Naive thymus-derived CD4-positive, alpha-beta T cell (primary cell): ENCODE measurements at regions not wholly inside any gene's neighbourhood (a gene's known extent, or its start where the extent isn't known, plus 50 kb on each side); places are given as distances from the start of the nearest gene placed in this dataset.

Experiments
- ATAC-seq: fragments of 150-1000 bp; cut with Tn5 transposase; 2 replicates; pipeline ENCODE4 v1.10.0; 2021; ENCODE audit warnings: mild to moderate bottlenecking, moderate library complexity
- CTCF ChIA-PET: fragments of 350-600 bp; sonication (Branson Sonifier 250); formaldehyde crosslinking; loops from one replicate; lab custom pipeline; 2021; ENCODE audit warnings: antibody characterized with exemption; lab: Charles Lee
- POLR2A ChIA-PET: fragments of 350-600 bp; sonication (Branson Sonifier 250); formaldehyde crosslinking; loops from one replicate; lab custom pipeline; 2021; ENCODE audit warnings: antibody characterized with exemption, inconsistent platforms; lab: Charles Lee
- DNase-seq, 9 donors: peaks; one replicate each; pipeline versions ENCODE4 v3.0.0 to v3.0.0-alpha.2; 2020 to 2022; ENCODE audit warnings: mixed read lengths in 1 of 9
- H3K27ac ChIP-seq: one replicate; pipeline ENCODE4 v1.7.0; 2013; ENCODE audit warnings: mild to moderate bottlenecking, low read depth, low read length, moderate library complexity
- H3K27me3 ChIP-seq, 2 donors: one replicate each; pipeline ENCODE4 v1.7.0; 2013; ENCODE audit warnings: low read length in 2 of 2, mild to moderate bottlenecking in 2 of 2, moderate library complexity in 2 of 2; ENCODE audit not compliant: control insufficient read depth in 2 of 2, insufficient read depth in 2 of 2
- H3K36me3 ChIP-seq, 3 experiments: 1 replicate in 2 of 3; 2 replicates in 1 of 3; pipeline ENCODE4 v1.7.0; 2013; ENCODE audit warnings: low read length in 3 of 3, mild to moderate bottlenecking in 3 of 3, moderate library complexity in 1 of 3; ENCODE audit not compliant: insufficient read depth in 3 of 3, control insufficient read depth in 2 of 3
- H3K4me1 ChIP-seq, 2 donors: one replicate each; pipeline ENCODE4 v1.7.0; 2013; ENCODE audit warnings: low read length in 2 of 2, mild to moderate bottlenecking in 2 of 2, moderate library complexity in 1 of 2; ENCODE audit not compliant: control insufficient read depth in 2 of 2, insufficient read depth in 2 of 2
- H3K4me3 ChIP-seq: 2 replicates; pipeline ENCODE4 v1.7.0; 2013; ENCODE audit warnings: mild to moderate bottlenecking, low read length
- H3K9me3 ChIP-seq, 3 experiments: 1 replicate in 2 of 3; 2 replicates in 1 of 3; pipeline ENCODE4 v1.7.0; 2013; ENCODE audit warnings: low read length in 3 of 3; ENCODE audit not compliant: control insufficient read depth in 2 of 3
- H3K27ac Mint-ChIP-seq, 9 donors: one replicate each; pipeline ENCODE4 v1.8.0; 2020 to 2022; ENCODE audit warnings: mixed read lengths in 9 of 9, mild to moderate bottlenecking in 8 of 9, moderate library complexity in 5 of 9, inconsistent platforms in 2 of 9
- H3K27me3 Mint-ChIP-seq, 5 donors: one replicate each; pipeline ENCODE4 v1.8.0; 2021 to 2022; ENCODE audit warnings: mixed read lengths in 5 of 5, mild to moderate bottlenecking in 1 of 5
- H3K36me3 Mint-ChIP-seq, 5 donors: one replicate each; pipeline ENCODE4 v1.8.0; 2020 to 2022; ENCODE audit warnings: mixed read lengths in 5 of 5, mild to moderate bottlenecking in 3 of 5, inconsistent platforms in 1 of 5
- H3K4me1 Mint-ChIP-seq, 7 donors: one replicate each; pipeline ENCODE4 v1.8.0; 2020 to 2022; ENCODE audit warnings: mixed read lengths in 7 of 7, mild to moderate bottlenecking in 3 of 7, inconsistent platforms in 1 of 7
- H3K4me3 Mint-ChIP-seq, 10 donors: one replicate each; pipeline ENCODE4 v1.8.0; 2020 to 2022; ENCODE audit warnings: mild to moderate bottlenecking in 10 of 10, mixed read lengths in 10 of 10, moderate library complexity in 6 of 10, inconsistent platforms in 2 of 10
- H3K9me3 Mint-ChIP-seq, 11 donors: one replicate each; pipeline ENCODE4 v1.8.0; 2020 to 2022; ENCODE audit warnings: mixed read lengths in 11 of 11, mild to moderate bottlenecking in 4 of 11, inconsistent platforms in 1 of 11, moderate library complexity in 1 of 11
- intact Hi-C, 2 donors: fragments of 100-400 bp; cut with micrococcal nuclease; formaldehyde crosslinking; loops; one replicate each; pipeline ENCODE4 v1.15.1; 2023

DNA sequence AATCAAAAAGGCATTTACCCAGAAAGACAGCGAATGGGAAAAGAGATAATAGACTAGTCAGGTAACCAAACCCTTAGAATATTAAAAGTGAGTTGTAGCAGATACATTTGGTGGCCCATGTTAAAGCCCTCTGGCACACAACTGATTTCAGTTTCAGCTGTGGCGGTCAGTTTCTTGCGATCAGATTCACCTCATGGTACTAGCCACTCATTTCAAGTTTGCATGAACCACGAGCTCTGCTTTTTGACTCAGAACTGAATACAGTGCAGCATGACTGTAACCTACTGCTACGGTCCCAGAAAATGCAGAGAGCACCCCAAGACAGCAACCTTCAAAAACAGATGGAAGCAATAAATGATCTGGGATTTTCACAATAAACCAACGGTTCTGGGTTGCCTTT is 919.1 kb upstream of the PCDH10 start:
- Histone ChIP-seq H3K4me3 (no peak overlapping the region), H3K36me3 (no peaks in the 10 kb centered on the region), H3K4me1 (no peaks in the 10 kb centered on the region), H3K9me3 (no peaks in the 10 kb centered on the region), H3K27me3 (no peaks in the 10 kb centered on the region), H3K27ac (no peak overlapping the region)
- no peaks in the 10 kb centered on the region for H3K27me3 Mint-ChIP-seq
- H3K4me1 Mint-ChIP-seq, result no peaks in the 10 kb centered on the region
- no peak for DNase-seq
- peaks cover 0 to 24% (median 1%) of the 10 kb centered on the region in 11 donors for H3K9me3 Mint-ChIP-seq
- POLR2A ChIA-PET, result no interaction called here
- no peak for ATAC-seq
- no peak overlapping the region for H3K4me3 Mint-ChIP-seq
- no peaks in the 10 kb centered on the region for H3K36me3 Mint-ChIP-seq
- H3K27ac Mint-ChIP-seq, result no peak overlapping the region
- intact Hi-C loops, result no loop called here
- CTCF ChIA-PET, result no interaction called here

- Mint-ChIP-seq H3K9me3 (peaks cover 0 to 23% (median 2%) of the 10 kb centered on the region in 11 donors), H3K4me3 (no peak overlapping the region), H3K36me3 (no peaks in the 10 kb centered on the region)
Measured at GRCh38 chr4:132238697-132239096, 910.4 kb upstream of the PCDH10 start.

GRCh38 chr4:132240081-132240480 is 909.0 kb upstream of the PCDH10 start:
- Histone ChIP-seq H3K27ac (no peak overlapping the region), H3K9me3 (no peaks in the 10 kb centered on the region), H3K36me3 (no peaks in the 10 kb centered on the region), H3K27me3 (no peaks in the 10 kb centered on the region), H3K4me3 (no peak overlapping the region), H3K4me1 (no peaks in the 10 kb centered on the region)
- H3K27me3 Mint-ChIP-seq, result no peaks in the 10 kb centered on the region
- POLR2A ChIA-PET, result no interaction called here
- no peak for ATAC-seq
- no peaks in the 10 kb centered on the region for H3K4me1 Mint-ChIP-seq
- CTCF ChIA-PET, result no interaction called here
- no peak for DNase-seq
- intact Hi-C loops, result no loop called here
- no peak overlapping the region for H3K4me3 Mint-ChIP-seq
- H3K36me3 Mint-ChIP-seq, result no peaks in the 10 kb centered on the region
- peaks cover 0 to 16% (median 2%) of the 10 kb centered on the region in 11 donors for H3K9me3 Mint-ChIP-seq
- no peak overlapping the region for H3K27ac Mint-ChIP-seq

More at GRCh38 chr4:132238697-132239096, 910.4 kb upstream of the PCDH10 start:
- Histone ChIP-seq H3K36me3 (no peaks in the 10 kb centered on the region), H3K9me3 (no peaks in the 10 kb centered on the region), H3K4me1 (no peaks in the 10 kb centered on the region), H3K27me3 (no peaks in the 10 kb centered on the region), H3K27ac (no peak overlapping the region), H3K4me3 (no peak overlapping the region)
- H3K27ac Mint-ChIP-seq, result no peak overlapping the region
- ATAC-seq (no peak), DNase-seq (no peak)
- intact Hi-C loops, result no loop called here
- ChIA-PET CTCF (no interaction called here), POLR2A (no interaction called here)
- H3K4me1 Mint-ChIP-seq, result no peaks in the 10 kb centered on the region
- no peaks in the 10 kb centered on the region for H3K27me3 Mint-ChIP-seq

GRCh38 chr4:132245319-132245718 is 903.8 kb upstream of the PCDH10 start:
- Mint-ChIP-seq H3K4me3 (no peak overlapping the region), H3K27ac (no peak overlapping the region), H3K9me3 (peaks cover 0 to 20% (median 0%) of the 10 kb centered on the region in 11 donors), H3K27me3 (no peaks in the 10 kb centered on the region), H3K36me3 (no peaks in the 10 kb centered on the region), H3K4me1 (no peaks in the 10 kb centered on the region)
- no peak overlapping the region for H3K4me3 ChIP-seq
- DNase-seq (no peak), ATAC-seq (no peak)
- H3K36me3 ChIP-seq, result no peaks in the 10 kb centered on the region
- no peaks in the 10 kb centered on the region for H3K27me3 ChIP-seq
- no peaks in the 10 kb centered on the region for H3K9me3 ChIP-seq
- intact Hi-C loops, result no loop called here
- no peak overlapping the region for H3K27ac ChIP-seq
- ChIA-PET CTCF (no interaction called here), POLR2A (no interaction called here)
- H3K4me1 ChIP-seq, result no peaks in the 10 kb centered on the region

GRCh38 chr4:132264176-132264575 is 884.9 kb upstream of the PCDH10 start:
- Histone ChIP-seq H3K4me3 (no peak overlapping the region), H3K36me3 (no peaks in the 10 kb centered on the region), H3K27ac (no peak overlapping the region), H3K9me3 (no peaks in the 10 kb centered on the region), H3K27me3 (no peaks in the 10 kb centered on the region), H3K4me1 (no peaks in the 10 kb centered on the region)
- H3K4me1 Mint-ChIP-seq, result no peaks in the 10 kb centered on the region
- DNase-seq (no peak), ATAC-seq (no peak)
- POLR2A ChIA-PET, result no interaction called here
- intact Hi-C loops, result no loop called here
- no peaks in the 10 kb centered on the region for H3K27me3 Mint-ChIP-seq
- no peaks in the 10 kb centered on the region for H3K36me3 Mint-ChIP-seq
- peaks cover 0 to 5% (median 0%) of the 10 kb centered on the region in 11 donors for H3K9me3 Mint-ChIP-seq
- no peak overlapping the region for H3K27ac Mint-ChIP-seq
- no peak overlapping the region for H3K4me3 Mint-ChIP-seq
- CTCF ChIA-PET, result interaction anchor here (0.7 kb wide), 1 partner anchor 1829 kb away, joined by 4 read pairs; no protein-coding TSS in a partner anchor

GRCh38 chr4:132266374-132266773 is 882.7 kb upstream of the PCDH10 start:
- H3K9me3 ChIP-seq, result no peaks in the 10 kb centered on the region
- no peak overlapping the region for H3K27ac Mint-ChIP-seq

GRCh38 chr4:132267321-132267720 is 881.8 kb upstream of the PCDH10 start:
- DNase-seq (no peak), ATAC-seq (no peak)
- no peaks in the 10 kb centered on the region for H3K4me1 ChIP-seq
- H3K4me3 ChIP-seq, result no peak overlapping the region
- Mint-ChIP-seq H3K4me1 (no peaks in the 10 kb centered on the region), H3K27ac (no peak overlapping the region), H3K36me3 (no peaks in the 10 kb centered on the region), H3K9me3 (peaks cover 0 to 8% (median 0%) of the 10 kb centered on the region in 11 donors), H3K27me3 (no peaks in the 10 kb centered on the region), H3K4me3 (no peak overlapping the region)
- POLR2A ChIA-PET, result no interaction called here
- no peaks in the 10 kb centered on the region for H3K36me3 ChIP-seq
- no peak overlapping the region for H3K27ac ChIP-seq
- H3K27me3 ChIP-seq, result no peaks in the 10 kb centered on the region
- H3K9me3 ChIP-seq, result no peaks in the 10 kb centered on the region
- CTCF ChIA-PET, result no interaction called here
- intact Hi-C loops, result no loop called here

More at GRCh38 chr4:132266374-132266773, 882.7 kb upstream of the PCDH10 start:
- no peak overlapping the region for H3K4me3 Mint-ChIP-seq
- H3K9me3 Mint-ChIP-seq, result peaks cover 0 to 5% (median 0%) of the 10 kb centered on the region in 11 donors
- DNase-seq, result no peak
- H3K27me3 Mint-ChIP-seq, result no peaks in the 10 kb centered on the region
- ATAC-seq, result no peak
- H3K4me3 ChIP-seq, result no peak overlapping the region
- H3K4me1 ChIP-seq, result no peaks in the 10 kb centered on the region
- ChIA-PET CTCF (interaction anchor here (0.5 kb wide), 1 partner anchor 21 kb away, joined by 3 read pairs; no protein-coding TSS in a partner anchor), POLR2A (no interaction called here)
- no peak overlapping the region for H3K27ac ChIP-seq
- H3K4me1 Mint-ChIP-seq, result no peaks in the 10 kb centered on the region
- no peaks in the 10 kb centered on the region for H3K36me3 ChIP-seq
- intact Hi-C loops, result no loop called here
- H3K27me3 ChIP-seq, result no peaks in the 10 kb centered on the region
- no peaks in the 10 kb centered on the region for H3K36me3 Mint-ChIP-seq
